Activated naive CD4-positive, alpha-beta T cell treated with anti-CD3 and anti-CD28 coated beads, Interleukin-2, amount 50 U/mL, for 72 hours (primary cell): ENCODE measurements at regions not wholly inside any gene's neighbourhood (a gene's known extent, or its start where the extent isn't known, plus 50 kb on each side); places are given as distances from the start of the nearest gene placed in this dataset.
A peak's percentile ranks its signal among the peaks of the same experiment; 100 is the strongest.
"Not testable (repeated sequence)": the region's sequence is repeated elsewhere in the genome, so short reads cannot be mapped to it uniquely, and the experiment has no call there.

ENCODE experiments used
- ATAC-seq, 2 donors: fragments of 150-1000 bp; cut with Tn5 transposase; 2 replicates each; pipeline ENCODE4 v1.10.0; 2021; ENCODE audit warnings: mild to moderate bottlenecking in 2 of 2, moderate library complexity in 2 of 2
- DNase-seq, 2 donors: peaks; one replicate each; pipeline ENCODE4 v3.0.0; 2021 to 2022; ENCODE audit warnings: low spot score in 2 of 2
- H3K27ac Mint-ChIP-seq, 2 donors: one replicate each; pipeline ENCODE4 v1.8.0; 2022; ENCODE audit warnings: mild to moderate bottlenecking in 2 of 2, mixed read lengths in 2 of 2
- H3K36me3 Mint-ChIP-seq, 2 donors: one replicate each; pipeline ENCODE4 v1.8.0; 2022; ENCODE audit warnings: mixed read lengths in 2 of 2
- H3K9me3 Mint-ChIP-seq, 2 donors: one replicate each; pipeline ENCODE4 v1.8.0; 2022; ENCODE audit warnings: mixed read lengths in 2 of 2

- H3K36me3 Mint-ChIP-seq, result no peaks in the 10 kb centered on the region
- no peak overlapping the region for H3K27ac Mint-ChIP-seq
- ATAC-seq (no peak), DNase-seq (no peak)
- H3K9me3 Mint-ChIP-seq, result peaks cover 0 to 4% of the 10 kb centered on the region in 2 donors
These were observed 51.6 kb upstream of the MPP7 start for GRCh38 chr10:28354511-28354910.

DNA sequence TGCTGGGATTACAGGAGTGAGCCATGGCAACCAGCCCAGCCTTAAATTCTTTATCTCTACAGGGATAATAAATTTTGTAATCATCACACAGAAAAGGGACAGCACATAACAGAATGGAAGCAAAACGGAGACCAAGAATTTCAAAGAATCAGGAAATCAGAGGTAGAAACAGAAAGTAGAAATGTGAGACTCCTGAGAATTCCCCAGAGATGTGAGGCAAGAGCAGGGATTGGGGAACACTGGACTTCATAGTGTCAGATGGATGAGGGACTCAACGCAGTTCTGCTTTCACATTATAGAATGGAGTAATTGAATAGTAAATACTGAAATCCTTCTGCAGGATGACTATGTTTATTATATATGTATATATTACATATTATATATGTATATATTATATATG lies 52.5 kb upstream of the MPP7 start:
- DNase-seq, result no peak
- H3K9me3 Mint-ChIP-seq, result peaks cover 0 to 4% of the 10 kb centered on the region in 2 donors
- no peaks in the 10 kb centered on the region for H3K36me3 Mint-ChIP-seq
- no peak overlapping the region for H3K27ac Mint-ChIP-seq
- ATAC-seq, result no peak

GRCh38 chr10:28359334-28359733 lies 56.5 kb upstream of the MPP7 start:
- H3K27ac Mint-ChIP-seq, result peak overlapping the region in 1 of 2 donors; percentile 23
- DNase-seq (no peak), ATAC-seq (no peak)
- H3K9me3 Mint-ChIP-seq, result no peaks in the 10 kb centered on the region
- no peaks in the 10 kb centered on the region for H3K36me3 Mint-ChIP-seq

GRCh38 chr10:28360175-28360574 lies 57.3 kb upstream of the MPP7 start:
- DNase-seq (no peak), ATAC-seq (no peak)
- no peak overlapping the region for H3K27ac Mint-ChIP-seq
- no peaks in the 10 kb centered on the region for H3K36me3 Mint-ChIP-seq
- H3K9me3 Mint-ChIP-seq, result no peaks in the 10 kb centered on the region

GRCh38 chr10:28363376-28363775 lies 60.5 kb upstream of the MPP7 start:
- DNase-seq (no peak), ATAC-seq (no peak)
- Mint-ChIP-seq H3K27ac (no peak overlapping the region), H3K36me3 (peaks cover 0 to 5% of the 10 kb centered on the region in 2 donors), H3K9me3 (no peaks in the 10 kb centered on the region)

- H3K27ac Mint-ChIP-seq, result peak overlapping the region; percentile 72
- peaks cover 0 to 2% of the 10 kb centered on the region in 2 donors for H3K9me3 Mint-ChIP-seq
- DNase-seq (no peak), ATAC-seq (no peak)
- H3K36me3 Mint-ChIP-seq, result peaks cover 0 to 10% of the 10 kb centered on the region in 2 donors
These were observed 63.0 kb upstream of the MPP7 start for GRCh38 chr10:28365840-28366239.

GRCh38 chr10:28366994-28367393 lies 64.1 kb upstream of the MPP7 start:
- DNase-seq, result no peak
- peaks cover 0 to 10% of the 10 kb centered on the region in 2 donors for H3K36me3 Mint-ChIP-seq
- H3K27ac Mint-ChIP-seq, result no peak overlapping the region
- no peak for ATAC-seq
- peaks cover 0 to 6% of the 10 kb centered on the region in 2 donors for H3K9me3 Mint-ChIP-seq

GRCh38 chr10:28367413-28367812 lies 64.5 kb upstream of the MPP7 start:
- peaks cover 0 to 10% of the 10 kb centered on the region in 2 donors for H3K36me3 Mint-ChIP-seq
- ATAC-seq (no peak), DNase-seq (no peak)
- H3K27ac Mint-ChIP-seq, result peak overlapping the region; percentile 83 to 92
- peaks cover 0 to 6% of the 10 kb centered on the region in 2 donors for H3K9me3 Mint-ChIP-seq

DNA sequence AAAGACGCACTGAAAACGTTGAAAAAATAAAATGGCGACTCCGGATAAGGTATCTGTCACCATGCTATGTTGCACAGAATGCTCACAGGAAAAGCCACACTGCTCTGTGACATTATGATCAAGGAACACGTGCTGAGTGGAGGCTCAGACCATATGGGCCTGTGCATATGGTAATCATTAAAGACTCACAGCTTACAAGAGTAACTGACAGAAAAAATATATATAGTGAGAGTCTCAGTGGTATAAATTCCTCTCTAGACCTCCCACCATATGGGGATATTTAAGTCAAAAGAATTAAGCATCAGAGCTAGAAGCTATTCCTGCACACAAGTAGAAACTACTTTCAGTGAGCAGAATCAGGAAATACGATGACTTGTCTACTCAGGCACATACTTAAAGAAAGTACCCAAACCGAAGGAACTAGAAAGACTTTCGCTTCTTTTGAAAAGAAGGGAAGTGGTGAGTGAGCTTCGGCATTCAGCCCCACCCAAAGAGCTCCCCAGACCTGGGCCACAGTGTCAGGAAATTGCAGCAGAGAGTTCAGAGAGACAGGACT lies 65.1 kb upstream of the MPP7 start:
- Mint-ChIP-seq H3K27ac (peak overlapping the region; percentile 83 to 92), H3K36me3 (peaks cover 0 to 10% of the 10 kb centered on the region in 2 donors), H3K9me3 (peaks cover 0 to 6% of the 10 kb centered on the region in 2 donors)
- ATAC-seq (peak; percentile 93 to 96), DNase-seq (peak in 1 of 2 donors; percentile 49)

- Mint-ChIP-seq H3K27ac (no peak overlapping the region), H3K36me3 (peaks cover 0 to 10% of the 10 kb centered on the region in 2 donors), H3K9me3 (peaks cover 0 to 6% of the 10 kb centered on the region in 2 donors)
- ATAC-seq (no peak), DNase-seq (no peak)
These were observed 67.4 kb upstream of the MPP7 start for GRCh38 chr10:28370107-28370835.

GRCh38 chr10:28371638-28372037 lies 68.8 kb upstream of the MPP7 start:
- H3K27ac Mint-ChIP-seq, DNase-seq, ATAC-seq, H3K9me3 Mint-ChIP-seq: not testable (repeated sequence)
- peaks cover 0 to 10% of the 10 kb centered on the region in 2 donors for H3K36me3 Mint-ChIP-seq

GRCh38 chr10:28374036-28374435 lies 71.2 kb upstream of the MPP7 start:
- Mint-ChIP-seq H3K36me3 (no peaks in the 10 kb centered on the region), H3K27ac (no peak overlapping the region), H3K9me3 (peaks cover 0 to 6% of the 10 kb centered on the region in 2 donors)
- DNase-seq (no peak), ATAC-seq (no peak)

DNA sequence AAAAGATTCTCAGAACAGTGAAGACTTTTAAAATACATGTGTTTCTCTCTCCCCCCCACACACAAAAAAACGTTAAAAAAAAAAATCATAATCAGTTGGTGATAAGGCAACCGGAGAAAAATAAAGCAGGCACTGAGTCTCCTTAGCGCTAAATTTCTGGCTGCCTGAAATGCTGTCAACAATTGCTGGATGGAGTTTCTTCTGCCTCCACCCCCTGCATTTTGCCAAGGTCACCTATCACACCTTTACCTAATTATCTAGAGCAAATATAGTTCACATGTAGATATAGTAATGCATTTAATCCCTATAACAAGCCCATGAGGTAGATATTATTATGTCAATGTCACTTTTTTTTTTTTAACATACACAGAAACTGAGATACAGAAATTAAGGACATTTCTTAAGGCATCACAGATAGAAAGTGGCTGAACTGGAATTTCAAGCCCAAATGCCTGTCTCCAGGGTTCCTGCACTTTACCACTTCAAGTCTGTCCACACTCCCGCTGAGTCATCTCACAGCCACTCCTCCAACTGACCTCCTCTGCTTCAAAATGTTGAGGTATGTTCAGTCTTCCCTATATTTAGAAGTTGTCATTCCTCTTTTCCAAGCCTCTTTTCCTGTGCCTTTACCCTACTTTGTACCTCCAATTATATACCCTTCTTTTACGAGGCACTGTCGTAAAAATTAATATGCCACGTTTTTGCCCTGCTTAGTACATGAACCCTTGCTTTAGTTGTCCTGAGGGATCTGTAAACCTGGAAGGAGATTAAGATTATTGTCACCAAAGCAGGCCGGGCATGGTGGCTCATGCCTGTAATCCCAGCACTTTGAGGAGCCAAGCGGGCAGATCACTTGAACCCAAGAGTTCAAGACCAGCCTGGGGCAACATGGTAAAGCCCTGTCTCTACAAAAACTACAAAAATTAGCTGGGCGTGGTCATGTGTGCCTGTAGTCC lies 72.8 kb upstream of the MPP7 start:
- H3K36me3 Mint-ChIP-seq, result no peaks in the 10 kb centered on the region
- peaks cover 0 to 5% of the 10 kb centered on the region in 2 donors for H3K9me3 Mint-ChIP-seq
- H3K27ac Mint-ChIP-seq, result no peak overlapping the region
- no peak for ATAC-seq
- no peak for DNase-seq

DNA sequence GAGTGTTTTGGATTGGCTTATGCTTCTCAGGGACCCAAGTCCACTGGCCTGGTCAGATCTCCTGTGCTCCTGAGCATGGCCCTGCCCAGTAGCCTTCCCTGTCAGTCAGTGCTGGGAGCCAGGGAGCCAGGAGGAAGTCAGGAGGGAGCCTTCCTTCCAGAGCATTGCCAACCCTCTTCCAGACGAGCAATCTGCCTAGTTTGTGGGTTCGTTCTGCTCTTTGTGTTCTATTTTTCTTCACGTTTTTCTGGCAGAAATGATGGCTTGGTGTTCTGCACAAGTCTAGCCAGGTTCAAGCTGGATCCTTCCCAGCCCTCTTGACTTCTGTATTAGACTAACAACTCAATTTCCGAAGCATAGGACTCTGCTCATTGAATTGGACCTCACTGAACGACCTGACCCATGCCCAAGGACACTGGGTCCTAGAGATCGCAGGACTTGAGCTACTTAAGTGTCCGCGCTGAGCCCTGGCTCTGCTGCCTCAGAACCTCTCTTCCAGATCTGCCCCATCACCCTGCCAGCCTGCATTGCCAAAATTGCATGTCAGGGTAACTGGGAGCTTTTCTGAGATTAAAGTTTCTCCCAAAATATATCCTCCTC lies 76.2 kb upstream of the MPP7 start:
- Mint-ChIP-seq H3K27ac (peak overlapping the region in 1 of 2 donors; percentile 62), H3K9me3 (no peaks in the 10 kb centered on the region), H3K36me3 (no peaks in the 10 kb centered on the region)
- ATAC-seq, result no peak
- no peak for DNase-seq

GRCh38 chr10:28381466-28381865 lies 78.6 kb upstream of the MPP7 start:
- no peaks in the 10 kb centered on the region for H3K36me3 Mint-ChIP-seq
- no peak for ATAC-seq
- no peak for DNase-seq
- H3K9me3 Mint-ChIP-seq, result no peaks in the 10 kb centered on the region
- H3K27ac Mint-ChIP-seq, result peak overlapping the region in 1 of 2 donors; percentile 38

- H3K9me3 Mint-ChIP-seq, result no peaks in the 10 kb centered on the region
- peak overlapping the region in 1 of 2 donors; percentile 38 for H3K27ac Mint-ChIP-seq
- peak; percentile 67 to 84 for DNase-seq
- ATAC-seq, result peak; percentile 75 to 84
- no peaks in the 10 kb centered on the region for H3K36me3 Mint-ChIP-seq
These were observed 79.1 kb upstream of the MPP7 start for GRCh38 chr10:28381903-28382347.
